ENCODE measurements at regions not wholly inside any gene's neighbourhood (a gene's known extent, or its start where the extent isn't known, plus 50 kb on each side); places are given as distances from the start of the nearest gene placed in this dataset.

DNA sequence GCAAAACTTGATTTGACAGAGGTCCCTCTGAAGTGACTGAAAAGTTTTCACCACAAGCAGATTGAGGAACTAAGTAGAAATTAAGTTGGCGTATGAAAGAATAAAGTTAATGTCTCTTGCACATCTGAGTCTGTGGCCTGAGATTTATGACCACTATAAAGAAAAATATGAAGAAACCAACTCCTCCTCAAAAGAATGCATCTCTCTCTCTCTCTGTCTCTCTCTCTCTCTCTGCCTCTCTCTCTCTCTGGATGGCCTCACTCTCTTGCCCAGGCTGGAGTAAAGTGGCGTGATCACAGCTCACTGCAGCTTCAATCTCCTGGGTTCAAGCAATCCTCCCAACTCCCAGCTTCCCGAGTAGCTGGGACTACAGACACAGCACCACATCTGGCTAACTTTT is 55.2 kb downstream of the RPL22L1 start (continued):
- no peak for TF ChIP-seq NANOG (IDR thresholded peaks at IDR 0.05; ENCODE audit: insufficient read depth, low read depth, low read length, poor library complexity, severe bottlenecking)
- no peak for TF ChIP-seq BCL11A (IDR thresholded peaks at IDR 0.05; ENCODE audit: low read depth in 2 of 2, low read length in 2 of 2)
- TF ChIP-seq POU5F1 (IDR thresholded peaks at IDR 0.05; ENCODE audit: low read depth, low read length) = no peak
- no peak for TF ChIP-seq RBBP5 (IDR thresholded peaks at IDR 0.05; ENCODE audit: borderline replicate concordance, low read depth, low read length)
- TF ChIP-seq SP2 (IDR thresholded peaks at IDR 0.05; ENCODE audit: low read length) = no peak
- TF ChIP-seq SAP30 (IDR thresholded peaks at IDR 0.05; ENCODE audit: insufficient read depth, insufficient replicate concordance, low read length) = no peak
